Esophagus (tissue), 2 donors: ENCODE measurements at regions not wholly inside any gene's neighbourhood (a gene's known extent, or its start where the extent isn't known, plus 50 kb on each side); places are given as distances from the start of the nearest gene placed in this dataset.

ENCODE experiments used
- H3K27ac ChIP-seq, 2 donors: one replicate each; pipeline ENCODE4 v1.5.1; 2013; ENCODE audit warnings: low read depth in 2 of 2, mild to moderate bottlenecking in 2 of 2, inconsistent platforms in 1 of 2, low read length in 1 of 2, moderate library complexity in 1 of 2
- H3K27me3 ChIP-seq, 2 donors: one replicate each; pipeline ENCODE4 v1.6.1; 2013; ENCODE audit warnings: low read length in 2 of 2, control low read depth in 1 of 2, mild to moderate bottlenecking in 1 of 2; ENCODE audit not compliant: insufficient read depth in 2 of 2, control insufficient read depth in 1 of 2
- H3K36me3 ChIP-seq, 2 donors: one replicate each; pipeline ENCODE4 v1.6.1; 2013; ENCODE audit warnings: low read length in 1 of 2; ENCODE audit not compliant: control insufficient read depth in 2 of 2, insufficient read depth in 2 of 2
- H3K4me1 ChIP-seq, 2 donors: one replicate each; pipeline ENCODE4 v1.6.1; 2013; ENCODE audit warnings: low read length in 1 of 2; ENCODE audit not compliant: control insufficient read depth in 2 of 2, insufficient read depth in 2 of 2
- H3K4me3 ChIP-seq, 2 donors: one replicate each; pipeline ENCODE4 v1.5.1; 2013; ENCODE audit warnings: low read length in 2 of 2, mild to moderate bottlenecking in 2 of 2, low read depth in 1 of 2, moderate library complexity in 1 of 2
- H3K9me3 ChIP-seq, 2 donors: one replicate each; pipeline ENCODE4 v1.6.1; 2013; ENCODE audit warnings: mild to moderate bottlenecking in 2 of 2, low read depth in 1 of 2, low read length in 1 of 2, moderate library complexity in 1 of 2; ENCODE audit not compliant: control insufficient read depth in 2 of 2, insufficient read depth in 1 of 2
- WGBS, 2 donors: extraction: QIAGEN DNeasy Blood & Tissue Kit; methylation state at CpG; one replicate each; pipeline ENCODE4 v1.1.7; 2013; 5-methylcytosine and 5-hydroxymethylcytosine counted together
- donor health status: healthy with polysubstance abuse.
- donor health status: Bipolar disorder and iron deficiency.

DNA sequence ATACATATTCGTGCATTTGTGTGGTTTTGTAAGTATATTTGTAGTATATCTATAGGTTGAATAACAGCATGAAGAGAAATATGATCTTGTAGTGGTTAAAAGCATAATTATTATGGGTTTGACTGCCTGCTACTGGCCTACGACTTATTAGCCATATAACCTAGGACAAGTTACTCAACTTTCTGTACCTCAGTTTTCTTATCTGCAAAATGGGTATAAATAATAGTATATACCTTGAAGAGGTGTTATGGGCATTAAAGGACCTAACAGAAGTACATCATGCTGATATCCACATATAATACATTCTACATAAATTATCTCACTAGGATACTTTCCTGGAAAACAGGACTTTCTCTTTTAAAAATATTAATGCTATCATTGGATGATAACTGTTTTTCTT lies 118.3 kb upstream of the ELL2 start:
- no peak overlapping the region for H3K4me3 ChIP-seq
- no peaks in the 10 kb centered on the region for H3K36me3 ChIP-seq
- no peaks in the 10 kb centered on the region for H3K9me3 ChIP-seq
- WGBS, 2 donors, result 84% methylated on average over 2 of the region's 2 CpGs
- no peaks in the 10 kb centered on the region for H3K27me3 ChIP-seq
- H3K4me1 ChIP-seq, result peaks cover 0 to 4% of the 10 kb centered on the region in 2 donors
- no peak overlapping the region for H3K27ac ChIP-seq

DNA sequence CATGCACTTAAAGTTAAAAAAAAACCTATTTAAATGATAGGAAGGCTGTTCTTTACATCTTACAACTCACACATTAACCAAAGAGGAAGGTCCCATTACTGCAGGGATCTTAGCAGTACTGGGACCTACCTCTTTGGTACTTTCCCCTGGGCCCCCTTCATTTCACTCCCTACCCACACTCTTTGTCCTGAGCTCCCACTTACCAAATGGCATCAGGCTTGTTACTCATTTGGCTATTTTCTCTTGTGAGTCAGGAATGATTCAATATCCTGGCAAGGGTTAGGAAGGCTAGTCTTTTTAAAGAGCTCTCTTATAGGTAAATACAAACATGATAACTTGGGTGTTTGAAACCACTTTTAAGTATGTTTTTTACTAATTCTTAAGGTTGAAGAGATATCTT lies 117.4 kb upstream of the ELL2 start:
- H3K27me3 ChIP-seq, result no peaks in the 10 kb centered on the region
- no peaks in the 10 kb centered on the region for H3K36me3 ChIP-seq
- no peak overlapping the region for H3K4me3 ChIP-seq
- no peaks in the 10 kb centered on the region for H3K9me3 ChIP-seq
- H3K27ac ChIP-seq, result no peak overlapping the region
- peaks cover 0 to 4% of the 10 kb centered on the region in 2 donors for H3K4me1 ChIP-seq

DNA sequence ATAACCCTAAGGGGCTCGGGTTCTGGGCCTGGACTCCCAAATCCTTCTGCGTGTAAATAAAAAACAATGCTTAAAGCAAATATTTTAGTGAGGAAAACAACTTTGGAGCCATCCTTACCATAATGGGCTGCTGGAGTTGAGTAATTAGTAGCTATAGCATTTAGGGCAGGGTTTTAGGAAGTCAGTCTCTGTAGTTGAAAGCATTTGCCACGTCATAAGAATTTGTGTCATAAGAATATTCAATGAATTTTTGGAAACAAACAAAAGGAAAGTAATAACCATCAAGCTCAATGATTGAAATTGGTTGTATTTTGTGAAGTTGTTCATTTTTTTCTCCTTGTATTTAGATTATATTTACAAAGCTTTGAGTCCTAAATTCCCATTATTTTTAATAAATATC lies 114.8 kb upstream of the ELL2 start:
- H3K27ac ChIP-seq, result no peak overlapping the region
- H3K4me1 ChIP-seq, result peaks cover 0 to 3% of the 10 kb centered on the region in 2 donors
- H3K9me3 ChIP-seq, result no peaks in the 10 kb centered on the region
- no peaks in the 10 kb centered on the region for H3K36me3 ChIP-seq
- H3K4me3 ChIP-seq, result no peak overlapping the region
- no peaks in the 10 kb centered on the region for H3K27me3 ChIP-seq
- WGBS, 2 donors, result 82 to 86% methylated on average over 3 of the region's 3 CpGs

DNA sequence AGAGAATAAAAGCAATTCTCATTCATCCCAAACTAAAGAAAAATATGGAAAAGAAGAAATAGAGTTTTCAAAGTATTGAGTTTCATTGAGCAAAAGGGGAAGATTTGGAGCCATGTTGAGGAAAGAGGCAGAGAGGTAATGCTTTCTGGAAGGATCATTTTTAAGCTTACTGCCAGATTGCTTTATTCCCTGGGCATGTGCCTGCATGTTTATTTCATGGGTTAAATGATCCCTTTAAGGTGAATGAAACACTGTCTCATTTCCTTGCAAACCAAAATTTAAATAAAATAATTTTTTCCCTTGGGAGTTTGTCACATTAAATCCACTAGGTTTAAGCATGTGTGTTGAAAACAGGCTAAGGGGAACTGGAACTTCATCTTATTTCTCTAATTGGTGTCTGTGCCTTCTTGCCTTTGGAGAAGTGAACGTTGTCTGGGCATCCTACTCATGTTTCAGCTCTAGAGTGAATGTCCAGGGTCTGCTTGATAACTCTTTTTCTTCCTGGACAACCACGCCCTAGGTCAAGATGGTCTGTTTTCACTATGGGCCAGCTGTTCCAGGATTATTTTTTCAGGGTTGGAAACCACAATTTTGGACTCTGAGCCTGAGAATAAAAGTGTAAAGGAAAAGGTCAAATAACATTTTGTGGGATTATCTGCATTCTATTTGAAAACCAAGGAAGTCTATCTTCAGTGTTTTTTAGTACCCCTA lies 114.1 kb upstream of the ELL2 start:
- 54 to 63% methylated on average over 2 of the region's 2 CpGs for WGBS, 2 donors
- Histone ChIP-seq H3K36me3 (no peaks in the 10 kb centered on the region), H3K27me3 (no peaks in the 10 kb centered on the region), H3K27ac (peak overlapping the region in 1 of 2 donors; percentile 49), H3K4me1 (no peaks in the 10 kb centered on the region), H3K4me3 (no peak overlapping the region), H3K9me3 (no peaks in the 10 kb centered on the region)

DNA sequence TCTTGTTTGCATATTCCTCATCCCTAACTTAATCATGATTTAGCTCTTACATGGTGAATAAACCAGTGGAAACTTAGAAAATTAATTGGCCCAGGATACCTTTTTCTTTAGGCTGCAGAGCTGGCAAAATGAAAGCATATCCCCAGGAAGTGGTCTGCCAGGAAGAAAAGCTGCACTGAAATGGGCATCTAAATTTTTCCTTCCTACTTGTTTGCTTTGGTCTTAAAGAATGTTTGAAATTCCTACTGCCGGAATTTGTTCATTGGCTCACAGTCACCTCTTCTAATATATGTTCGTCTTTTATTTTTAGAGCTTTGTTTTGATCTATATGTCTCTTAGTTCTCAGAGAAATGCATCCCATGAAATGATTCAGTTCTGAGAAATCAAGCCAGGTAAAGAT lies 113.2 kb upstream of the ELL2 start:
- Histone ChIP-seq H3K27ac (no peak overlapping the region), H3K4me1 (no peaks in the 10 kb centered on the region), H3K27me3 (no peaks in the 10 kb centered on the region), H3K4me3 (no peak overlapping the region), H3K9me3 (no peaks in the 10 kb centered on the region), H3K36me3 (no peaks in the 10 kb centered on the region)
- WGBS, 2 donors, result 62 to 63% methylated on average over 2 of the region's 2 CpGs

DNA sequence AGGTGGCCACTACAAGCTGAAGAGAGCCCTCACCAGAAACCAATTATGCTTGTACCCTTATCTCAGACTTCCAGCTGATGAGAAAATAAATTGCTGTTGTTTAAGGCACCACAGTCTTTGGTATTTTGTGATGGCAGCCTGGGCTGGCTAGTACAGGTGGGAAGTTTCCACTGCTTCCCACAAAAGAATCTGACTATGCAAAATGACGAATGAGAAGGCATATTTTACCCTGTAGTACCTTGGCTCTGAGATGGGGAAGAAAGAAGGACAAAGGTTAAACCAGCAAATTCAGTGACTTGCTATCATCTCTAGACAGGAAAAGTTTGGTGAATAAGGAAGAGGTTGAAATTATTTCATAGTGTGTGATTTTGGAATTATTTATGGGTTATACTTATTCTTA lies 112.8 kb upstream of the ELL2 start:
- 66 to 87% methylated on average over 1 of the region's 1 CpG for WGBS, 2 donors
- H3K4me1 ChIP-seq, result no peaks in the 10 kb centered on the region

DNA sequence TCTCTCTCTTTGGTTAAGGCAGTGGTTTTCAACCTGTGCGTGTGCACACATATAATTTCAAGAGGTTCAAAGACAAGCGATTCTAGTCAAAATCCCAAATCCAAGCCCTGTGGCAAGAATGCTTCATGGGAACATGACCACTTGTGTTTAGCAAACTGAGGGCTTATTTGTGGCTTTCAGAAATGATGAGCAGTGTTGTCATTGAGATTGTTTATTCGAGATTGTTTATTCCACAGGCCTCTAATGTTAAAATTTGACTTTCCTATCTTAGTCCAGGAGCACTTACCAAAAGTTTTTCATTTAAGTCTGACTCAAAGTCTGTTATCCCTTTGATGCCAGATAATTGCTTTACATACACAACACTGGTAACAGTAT lies 111.1 kb upstream of the ELL2 start:
- Histone ChIP-seq H3K4me1 (peaks cover 0 to under 1% of the 10 kb centered on the region in 2 donors), H3K27me3 (no peaks in the 10 kb centered on the region), H3K9me3 (no peaks in the 10 kb centered on the region), H3K36me3 (no peaks in the 10 kb centered on the region), H3K4me3 (no peak overlapping the region), H3K27ac (no peak overlapping the region)
- 79 to 91% methylated on average over 3 of the region's 3 CpGs for WGBS, 2 donors

More for the DNA sequence above, 112.8 kb upstream of the ELL2 start:
- no peaks in the 10 kb centered on the region for H3K27me3 ChIP-seq
- no peaks in the 10 kb centered on the region for H3K9me3 ChIP-seq
- no peak overlapping the region for H3K27ac ChIP-seq
- H3K36me3 ChIP-seq, result no peaks in the 10 kb centered on the region
- no peak overlapping the region for H3K4me3 ChIP-seq

DNA sequence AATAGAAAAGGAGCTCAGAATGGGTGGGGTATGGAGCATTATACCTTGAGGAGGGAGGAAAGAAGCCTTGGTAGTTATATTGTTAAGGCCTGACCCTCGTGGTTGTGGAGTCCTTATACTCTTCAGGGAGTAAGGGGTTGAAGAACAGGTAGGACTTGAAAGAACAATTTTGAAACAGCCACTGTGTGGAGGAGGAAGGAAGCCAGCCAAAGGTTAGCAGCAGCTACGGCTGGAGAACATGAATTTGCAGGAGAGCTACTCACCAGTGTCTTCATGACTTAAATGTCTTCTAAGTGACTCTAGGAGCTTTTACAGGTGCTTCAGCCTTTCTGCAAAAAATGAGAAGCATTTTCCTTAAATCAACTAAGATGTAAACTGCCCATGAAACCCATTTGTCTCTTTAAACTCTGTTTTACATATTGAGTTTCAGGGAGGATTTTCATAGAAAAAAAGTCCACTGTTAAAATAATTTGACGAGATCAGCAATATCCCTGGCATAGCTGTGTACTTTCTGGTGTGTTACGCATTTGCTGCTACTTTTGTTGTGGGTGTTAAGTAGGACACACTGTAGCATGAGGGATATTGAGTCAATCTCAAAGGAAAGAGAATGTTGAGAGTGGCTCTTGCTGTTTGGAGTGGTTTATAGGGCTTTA lies 110.6 kb upstream of the ELL2 start:
- H3K27me3 ChIP-seq, result no peaks in the 10 kb centered on the region
- H3K4me1 ChIP-seq, result peaks cover 0 to 2% of the 10 kb centered on the region in 2 donors
- no peaks in the 10 kb centered on the region for H3K36me3 ChIP-seq
- H3K27ac ChIP-seq, result peak overlapping the region in 1 of 2 donors; percentile 13
- WGBS, 2 donors, result 60 to 62% methylated on average over 4 of the region's 4 CpGs
- no peaks in the 10 kb centered on the region for H3K9me3 ChIP-seq
- no peak overlapping the region for H3K4me3 ChIP-seq

DNA sequence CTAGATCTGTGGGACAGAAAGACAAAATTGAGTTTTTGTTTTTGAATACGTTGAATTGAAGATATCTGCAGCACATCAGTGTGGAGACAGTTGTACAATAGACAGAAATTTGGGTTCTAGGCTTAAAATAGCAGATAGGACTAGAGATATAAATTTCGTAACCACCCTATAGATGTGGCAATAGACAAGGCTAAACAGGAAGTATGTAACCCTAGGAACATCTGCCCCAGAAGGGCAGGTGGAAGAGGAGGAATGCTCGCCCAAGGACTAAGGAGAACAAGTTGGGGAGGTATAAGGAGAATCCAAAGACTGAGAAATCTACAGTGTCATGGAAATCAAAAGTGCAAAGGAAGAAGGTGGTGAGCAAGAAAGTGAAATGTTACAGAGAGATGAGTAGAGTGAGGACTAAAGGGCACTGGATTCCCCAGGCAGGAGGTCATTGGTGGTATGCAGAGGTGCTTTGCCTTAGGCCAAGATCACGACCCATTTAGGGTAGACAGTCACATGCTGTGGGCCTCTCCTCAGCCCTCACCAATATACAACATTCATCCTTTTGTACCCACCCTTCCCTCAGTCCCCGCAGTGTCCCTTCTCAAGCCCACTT lies 109.1 kb upstream of the ELL2 start:
- H3K4me1 ChIP-seq, result peaks cover 0 to 2% of the 10 kb centered on the region in 2 donors
- no peaks in the 10 kb centered on the region for H3K9me3 ChIP-seq
- 87 to 90% methylated on average over 5 of the region's 5 CpGs for WGBS, 2 donors
- H3K27ac ChIP-seq, result no peak overlapping the region
- no peaks in the 10 kb centered on the region for H3K36me3 ChIP-seq
- no peak overlapping the region for H3K4me3 ChIP-seq
- no peaks in the 10 kb centered on the region for H3K27me3 ChIP-seq
